Fibroblast of lung (primary cell): ENCODE measurements at regions not wholly inside any gene's neighbourhood (a gene's known extent, or its start where the extent isn't known, plus 50 kb on each side); places are given as distances from the start of the nearest gene placed in this dataset.

Source experiments
- DNase-seq, 2 donors: peaks; one replicate each; pipeline versions ENCODE4 v3.0.0 to v3.0.0-alpha.2; 2010; ENCODE audit warnings: low read depth in 2 of 2
- H2AFZ ChIP-seq: 2 replicates; pipeline ENCODE4 v1.5.1; 2012; ENCODE audit warnings: low read length, control low read depth, inconsistent platforms
- H3K27ac ChIP-seq: 2 replicates; pipeline ENCODE4 v1.5.1; 2011; ENCODE audit warnings: low read length, control low read depth; ENCODE audit not compliant: insufficient read depth
- H3K27me3 ChIP-seq: 2 replicates; pipeline ENCODE4 v1.5.1; 2011; ENCODE audit warnings: mild to moderate bottlenecking, low read length; ENCODE audit not compliant: control insufficient read depth, insufficient read depth
- H3K36me3 ChIP-seq: 2 replicates; pipeline ENCODE4 v1.5.1; 2011; ENCODE audit warnings: low read length; ENCODE audit not compliant: control insufficient read depth, insufficient read depth
- H3K4me1 ChIP-seq: 2 replicates; pipeline ENCODE4 v1.5.1; 2011; ENCODE audit warnings: low read length; ENCODE audit not compliant: control insufficient read depth, insufficient read depth; ENCODE audit errors: extremely low read depth
- H3K4me2 ChIP-seq: 2 replicates; pipeline ENCODE4 v1.5.1; 2011; ENCODE audit warnings: low read length, control low read depth; ENCODE audit not compliant: insufficient read depth; ENCODE audit errors: extremely low read depth
- H3K4me3 ChIP-seq, 4 experiments: fragments of 200-600 bp in 1 of 4; sonication (generic) in 1 of 4; replicated peaks in 1 of 4; 2 replicates each; pipeline ENCODE4 v1.5.1; 2011 to 2016; ENCODE audit warnings: low read length in 4 of 4, low read depth in 3 of 4, mild to moderate bottlenecking in 3 of 4, control low read depth in 2 of 4, inconsistent platforms in 1 of 4, mixed read lengths in 1 of 4; ENCODE audit not compliant: insufficient read depth in 1 of 4; ENCODE audit errors: control extremely low read depth in 1 of 4
- H3K79me2 ChIP-seq: 2 replicates; pipeline ENCODE4 v1.5.1; 2012; ENCODE audit warnings: mild to moderate bottlenecking, low read length, inconsistent platforms; ENCODE audit not compliant: control insufficient read depth, insufficient read depth
- H3K9ac ChIP-seq: 2 replicates; pipeline ENCODE4 v1.5.1; 2011; ENCODE audit warnings: mild to moderate bottlenecking, low read length, control low read depth; ENCODE audit not compliant: insufficient read depth
- H3K9me3 ChIP-seq: 2 replicates; pipeline ENCODE4 v1.5.1; 2012; ENCODE audit warnings: low read depth, low read length; ENCODE audit not compliant: control insufficient read depth, insufficient read depth
- H4K20me1 ChIP-seq: 2 replicates; pipeline ENCODE4 v1.5.1; 2011; ENCODE audit warnings: low read length; ENCODE audit not compliant: control insufficient read depth, insufficient read depth; ENCODE audit errors: extremely low read depth
- CTCF ChIP-seq, 2 donors: IDR thresholded peaks in 1 of 2; conservative IDR thresholded peaks in 1 of 2; 1 replicate in 1 of 2; 2 replicates in 1 of 2; pipeline ENCODE4 v1.5.1; 2011 to 2012; ENCODE audit warnings: low read length in 2 of 2, control low read depth in 1 of 2, inconsistent platforms in 1 of 2, low read depth in 1 of 2, mild to moderate bottlenecking in 1 of 2
- EZH2 ChIP-seq: IDR thresholded peaks from 2 replicates; pipeline ENCODE4 v1.5.1; 2012; ENCODE audit warnings: low read length, control low read depth, mild to moderate bottlenecking; ENCODE audit errors: missing control alignments

DNA sequence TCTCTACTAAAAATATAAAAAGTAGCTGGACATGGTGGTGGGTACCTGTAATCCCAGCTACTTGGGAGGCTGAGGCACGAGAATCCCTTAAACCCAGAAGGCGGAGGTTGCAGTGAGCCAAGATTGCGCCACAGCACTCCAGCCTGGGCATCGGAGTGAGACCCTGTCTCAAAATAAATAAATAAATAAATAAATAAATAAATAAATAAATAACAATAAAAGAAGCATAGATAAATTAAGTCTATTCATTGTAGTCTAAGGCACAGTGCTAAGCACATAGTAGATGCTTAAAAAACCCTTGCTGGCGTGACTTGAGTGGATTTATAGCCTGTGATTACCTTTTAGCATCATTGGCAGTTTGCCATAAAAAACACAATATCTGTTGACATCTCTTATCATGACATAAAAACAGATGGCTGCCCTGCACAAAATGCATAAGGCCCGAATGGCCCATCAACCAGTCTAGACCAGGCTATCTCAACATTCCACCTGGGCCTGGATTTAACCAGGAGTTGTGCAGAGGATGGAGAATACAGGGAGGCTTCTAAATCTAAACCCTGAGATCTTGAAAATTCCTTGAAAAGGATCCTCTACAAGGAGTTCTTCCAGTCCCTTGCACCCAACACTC is 94.9 kb downstream of the PRLHR start:
- Histone ChIP-seq H4K20me1 (no peaks in the 10 kb centered on the region), H3K4me3 (no peak overlapping the region), H3K4me1 (no peaks in the 10 kb centered on the region), H3K36me3 (no peaks in the 10 kb centered on the region), H2AFZ (no peak overlapping the region), H3K9ac (no peak overlapping the region), H3K27me3 (no peaks in the 10 kb centered on the region), H3K4me2 (no peak overlapping the region), H3K9me3 (no peaks in the 10 kb centered on the region), H3K79me2 (no peaks in the 10 kb centered on the region), H3K27ac (no peak overlapping the region)
- no peak for DNase-seq
- TF ChIP-seq EZH2 (no peak), CTCF (conservative IDR thresholded peaks at IDR 0.05 in 1 of 2, IDR thresholded peaks at IDR 0.05 in 1 of 2; ENCODE audit: low read depth in 1 of 2, low read length in 2 of 2) (no peak)

DNA sequence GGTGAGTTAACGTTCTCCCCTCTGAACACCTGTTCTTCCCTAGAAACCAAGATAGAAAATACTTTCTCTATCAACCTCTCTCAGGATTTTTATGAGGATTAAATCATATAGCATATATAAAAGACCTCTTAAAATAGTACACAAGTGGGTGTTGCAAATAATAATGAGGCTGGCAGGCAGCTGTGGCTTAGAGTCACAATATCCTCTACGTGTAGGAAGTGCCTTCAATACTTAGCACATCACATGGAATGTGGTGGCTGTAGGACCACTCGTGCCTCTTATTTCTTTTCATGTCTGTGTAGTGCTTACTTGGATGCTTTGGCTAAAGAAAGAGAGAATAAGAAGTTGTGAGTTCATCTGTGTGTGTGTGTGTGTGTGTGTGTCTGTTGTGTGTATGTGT is 96.3 kb downstream of the PRLHR start:
- H3K27ac ChIP-seq, result no peak overlapping the region
- no peak for DNase-seq
- no peak overlapping the region for H3K9ac ChIP-seq
- H3K4me3 ChIP-seq, result no peak overlapping the region
- no peaks in the 10 kb centered on the region for H4K20me1 ChIP-seq
- no peak overlapping the region for H2AFZ ChIP-seq
- H3K36me3 ChIP-seq, result no peaks in the 10 kb centered on the region
- no peak overlapping the region for H3K4me2 ChIP-seq
- no peaks in the 10 kb centered on the region for H3K79me2 ChIP-seq
- no peaks in the 10 kb centered on the region for H3K27me3 ChIP-seq
- H3K4me1 ChIP-seq, result no peaks in the 10 kb centered on the region
- no peaks in the 10 kb centered on the region for H3K9me3 ChIP-seq
- TF ChIP-seq CTCF (conservative IDR thresholded peaks at IDR 0.05 in 1 of 2, IDR thresholded peaks at IDR 0.05 in 1 of 2; ENCODE audit: low read depth in 1 of 2, low read length in 2 of 2), result no peak
- TF ChIP-seq EZH2, result no peak

GRCh38 chr10:118498623-118499022 is 96.8 kb downstream of the PRLHR start:
- Histone ChIP-seq H3K9ac (no peak overlapping the region), H4K20me1 (no peaks in the 10 kb centered on the region), H3K27ac (no peak overlapping the region), H3K27me3 (no peaks in the 10 kb centered on the region), H3K4me2 (no peak overlapping the region), H3K9me3 (no peaks in the 10 kb centered on the region), H3K79me2 (no peaks in the 10 kb centered on the region), H3K4me3 (no peak overlapping the region), H2AFZ (no peak overlapping the region), H3K36me3 (no peaks in the 10 kb centered on the region), H3K4me1 (no peaks in the 10 kb centered on the region)
- no peak for TF ChIP-seq EZH2
- no peak for TF ChIP-seq CTCF (conservative IDR thresholded peaks at IDR 0.05 in 1 of 2, IDR thresholded peaks at IDR 0.05 in 1 of 2; ENCODE audit: low read depth in 1 of 2, low read length in 2 of 2)
- DNase-seq, result no peak
